OCI-LY1 (cell line): ENCODE measurements at regions not wholly inside any gene's neighbourhood (a gene's known extent, or its start where the extent isn't known, plus 50 kb on each side); places are given as distances from the start of the nearest gene placed in this dataset.

ENCODE experiments used
- H2AFZ ChIP-seq: fragments of 200-600 bp; sonication (generic), shearing (Covaris generic); 2 replicates; pipeline ENCODE4 v1.6.0; 2014; ENCODE audit warnings: antibody characterized with exemption, mild to moderate bottlenecking, low read length
- H3F3A ChIP-seq: fragments of 200-600 bp; sonication (generic), shearing (Covaris generic); 2 replicates; pipeline ENCODE4 v1.6.0; 2014; ENCODE audit warnings: mild to moderate bottlenecking, antibody characterized with exemption, low read length, moderate library complexity; ENCODE audit not compliant: insufficient read depth
- H3K27ac ChIP-seq: fragments of 200-600 bp; sonication (generic); 2 replicates; pipeline ENCODE4 v1.5.1; 2014; ENCODE audit warnings: low read length, mixed run types, mild to moderate bottlenecking, low read depth; ENCODE audit not compliant: poor library complexity, severe bottlenecking
- H3K27me3 ChIP-seq: fragments of 200-600 bp; sonication (generic); 2 replicates; pipeline ENCODE4 v1.6.0; 2014; ENCODE audit warnings: antibody characterized with exemption, mild to moderate bottlenecking, low read length, moderate library complexity; ENCODE audit not compliant: insufficient read depth
- H3K36me3 ChIP-seq: fragments of 200-600 bp; sonication (generic); 2 replicates; pipeline ENCODE4 v1.6.1; 2014; ENCODE audit warnings: mild to moderate bottlenecking, antibody characterized with exemption, low read length, moderate library complexity, mixed read lengths; ENCODE audit not compliant: insufficient read depth
- H3K4me1 ChIP-seq: fragments of 200-600 bp; sonication (generic); 2 replicates; pipeline ENCODE4 v1.5.1; 2014; ENCODE audit warnings: mild to moderate bottlenecking, low read length, moderate library complexity; ENCODE audit not compliant: insufficient read depth, severe bottlenecking
- H3K4me2 ChIP-seq: fragments of 200-600 bp; sonication (generic), shearing (Covaris generic); 2 replicates; pipeline ENCODE4 v1.6.1; 2014; ENCODE audit warnings: low read length
- H3K4me3 ChIP-seq: fragments of 200-600 bp; sonication (generic); 2 replicates; pipeline ENCODE4 v1.5.1; 2014; ENCODE audit warnings: low read length, low read depth, mild to moderate bottlenecking, mixed read lengths; ENCODE audit not compliant: poor library complexity, severe bottlenecking
- H3K79me2 ChIP-seq: fragments of 200-600 bp; shearing (Covaris generic); 2 replicates; pipeline ENCODE4 v1.6.1; 2016; ENCODE audit warnings: mixed run types, low read length, mixed read lengths; ENCODE audit not compliant: insufficient read depth
- H3K9ac ChIP-seq: fragments of 200-600 bp; sonication (generic), shearing (Covaris generic); 2 replicates; pipeline ENCODE4 v1.6.1; 2014; ENCODE audit warnings: mild to moderate bottlenecking, low read length, mixed read lengths
- H3K9me2 ChIP-seq: fragments of 200-600 bp; sonication (generic), shearing (Covaris generic); 2 replicates; pipeline ENCODE4 v1.6.1; 2014; ENCODE audit warnings: low read depth, mild to moderate bottlenecking, low read length, mixed read lengths
- H3K9me3 ChIP-seq: fragments of 200-600 bp; shearing (Covaris generic); 2 replicates; pipeline ENCODE4 v1.6.1; 2014; ENCODE audit warnings: low read length, mixed read lengths
- H4K20me1 ChIP-seq: fragments of 200-600 bp; sonication (generic), shearing (Covaris generic); 2 replicates; pipeline ENCODE4 v1.6.0; 2016; ENCODE audit warnings: mild to moderate bottlenecking, low read length; ENCODE audit not compliant: insufficient read depth
- CTCF ChIP-seq: fragments of 200-600 bp; sonication (generic), shearing (Covaris generic); IDR thresholded peaks from 2 replicates; pipeline ENCODE4 v1.5.1; 2017; ENCODE audit warnings: mild to moderate bottlenecking, antibody characterized with exemption, low read length, moderate library complexity, mixed read lengths
- EZH2 ChIP-seq: fragments of 200-600 bp; sonication (generic), shearing (Covaris generic); IDR thresholded peaks from 2 replicates; pipeline ENCODE4 v1.8.0; 2017; ENCODE audit warnings: borderline replicate concordance, mixed run types, mild to moderate bottlenecking, antibody characterized with exemption, low read length, moderate library complexity, mixed read lengths

DNA sequence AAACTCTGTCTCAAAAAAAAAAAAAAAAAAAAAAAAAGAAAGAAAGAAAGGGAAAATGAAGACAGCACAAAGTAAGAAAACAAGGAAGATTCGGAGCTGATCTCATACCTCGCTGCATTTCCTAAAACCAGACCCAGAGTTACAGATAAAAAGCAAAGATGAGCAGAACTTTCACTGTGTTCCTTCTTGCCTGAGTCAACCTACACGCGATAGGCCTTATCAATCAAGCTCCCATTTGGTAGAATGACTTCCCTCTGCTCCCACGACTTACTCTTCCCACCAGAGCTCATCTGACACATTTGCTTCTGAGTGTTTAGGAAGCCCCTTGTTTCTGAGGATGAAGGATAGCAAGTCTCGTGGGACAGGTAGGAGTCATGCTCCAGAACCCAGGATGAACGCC, 302.9 kb downstream of the TFAP2A start:
- no peak overlapping the region for H2AFZ ChIP-seq
- H3K9ac ChIP-seq: no peak overlapping the region
- no peak overlapping the region for H3K4me2 ChIP-seq
- H3K27me3 ChIP-seq: no peaks in the 10 kb centered on the region
- no peaks in the 10 kb centered on the region for H3K79me2 ChIP-seq
- H3F3A ChIP-seq: no peaks in the 10 kb centered on the region
- TF ChIP-seq CTCF (no peak), EZH2 (no peak)
- no peaks in the 10 kb centered on the region for H3K9me3 ChIP-seq
- no peaks in the 10 kb centered on the region for H3K4me1 ChIP-seq
- no peaks in the 10 kb centered on the region for H3K36me3 ChIP-seq
- no peak overlapping the region for H3K27ac ChIP-seq
- no peaks in the 10 kb centered on the region for H3K9me2 ChIP-seq
- H4K20me1 ChIP-seq: no peaks in the 10 kb centered on the region
- no peak overlapping the region for H3K4me3 ChIP-seq

- no peaks in the 10 kb centered on the region for H3K27me3 ChIP-seq
- H3K4me2 ChIP-seq: no peak overlapping the region
- H3K4me3 ChIP-seq: no peak overlapping the region
- no peak overlapping the region for H3K27ac ChIP-seq
- no peaks in the 10 kb centered on the region for H4K20me1 ChIP-seq
- no peak overlapping the region for H3K9ac ChIP-seq
- no peaks in the 10 kb centered on the region for H3K36me3 ChIP-seq
- no peak for TF ChIP-seq EZH2
- no peak for TF ChIP-seq CTCF
- no peaks in the 10 kb centered on the region for H3K9me2 ChIP-seq
- H3K4me1 ChIP-seq: no peaks in the 10 kb centered on the region
- no peaks in the 10 kb centered on the region for H3K9me3 ChIP-seq
- no peak overlapping the region for H2AFZ ChIP-seq
- H3K79me2 ChIP-seq: no peaks in the 10 kb centered on the region
- no peaks in the 10 kb centered on the region for H3F3A ChIP-seq
Measured at GRCh38 chr6:10101551-10102252, 313.2 kb downstream of the TFAP2A start.

DNA sequence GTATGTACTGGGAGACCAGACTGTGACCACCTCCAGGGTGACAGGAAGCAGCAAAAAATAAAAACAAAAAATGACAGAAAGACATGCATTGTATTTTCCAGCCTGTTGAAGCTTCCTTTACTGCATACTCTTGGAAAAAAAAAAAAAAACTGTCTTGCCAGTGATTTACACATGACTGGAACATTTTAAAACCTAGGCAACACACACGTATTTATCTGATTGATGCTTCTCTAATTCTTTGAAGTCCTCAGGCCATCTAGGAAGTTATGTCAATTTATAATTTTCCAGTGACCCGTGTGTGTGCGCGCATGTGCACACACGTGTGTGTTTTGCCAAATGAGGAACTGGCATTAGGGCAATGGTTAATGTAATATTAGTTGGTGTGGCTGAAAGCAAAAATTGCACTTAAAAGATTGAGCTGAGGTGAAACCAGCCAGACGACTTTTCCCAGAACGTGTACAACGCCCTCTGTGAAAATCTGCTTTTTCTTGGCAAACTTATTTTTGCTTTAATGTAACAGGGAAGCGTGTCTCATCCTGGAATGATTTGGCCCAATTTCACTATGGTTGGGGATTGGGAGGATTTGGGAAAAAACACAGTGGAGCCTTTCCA, 315.2 kb downstream of the TFAP2A start:
- H3K79me2 ChIP-seq: no peaks in the 10 kb centered on the region
- H4K20me1 ChIP-seq: no peaks in the 10 kb centered on the region
- no peaks in the 10 kb centered on the region for H3K36me3 ChIP-seq
- no peaks in the 10 kb centered on the region for H3K9me3 ChIP-seq
- no peaks in the 10 kb centered on the region for H3K4me1 ChIP-seq
- no peaks in the 10 kb centered on the region for H3F3A ChIP-seq
- no peaks in the 10 kb centered on the region for H3K27me3 ChIP-seq
- H3K4me3 ChIP-seq: no peak overlapping the region
- TF ChIP-seq EZH2 (no peak), CTCF (no peak)
- H2AFZ ChIP-seq: no peak overlapping the region
- no peak overlapping the region for H3K4me2 ChIP-seq
- no peak overlapping the region for H3K27ac ChIP-seq
- H3K9ac ChIP-seq: no peak overlapping the region
- H3K9me2 ChIP-seq: no peaks in the 10 kb centered on the region
